ENCODE measurements at regions not wholly inside any gene's neighbourhood (a gene's known extent, or its start where the extent isn't known, plus 50 kb on each side); places are given as distances from the start of the nearest gene placed in this dataset.

DNA sequence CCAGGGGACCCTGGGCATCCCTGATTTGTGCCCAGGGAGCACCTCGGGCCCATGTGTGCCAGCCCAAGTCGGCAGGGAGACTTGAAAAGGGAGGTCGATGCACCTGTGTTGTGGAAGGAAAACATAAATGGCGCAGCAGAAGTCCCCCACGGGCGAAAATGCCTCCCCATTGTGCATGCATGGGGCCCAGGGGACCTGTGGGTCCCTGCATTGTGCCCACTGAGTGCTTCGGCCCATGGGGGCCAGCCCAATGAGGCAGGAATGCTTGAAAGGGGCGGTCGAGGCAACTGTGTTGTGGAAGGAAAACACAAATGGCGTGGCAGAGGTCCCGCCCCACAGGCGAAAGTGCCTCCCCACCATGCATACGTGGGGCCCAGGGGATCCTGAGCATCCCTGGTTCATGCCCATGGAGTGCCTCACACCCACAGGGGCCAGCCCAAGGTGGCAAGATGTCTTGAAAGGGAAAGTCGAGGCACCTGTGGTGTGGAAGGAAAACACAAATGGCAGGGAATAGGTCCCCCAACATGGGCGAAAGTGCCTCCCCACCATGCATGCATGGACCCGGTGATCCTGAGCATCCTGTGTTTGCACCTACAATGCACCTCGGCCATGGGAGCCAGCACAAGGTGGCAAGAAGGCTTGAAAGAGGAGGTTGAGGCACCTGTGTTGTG, 368.0 kb downstream of the ALG10 start:
- TF ChIP-seq, protein P1, sequence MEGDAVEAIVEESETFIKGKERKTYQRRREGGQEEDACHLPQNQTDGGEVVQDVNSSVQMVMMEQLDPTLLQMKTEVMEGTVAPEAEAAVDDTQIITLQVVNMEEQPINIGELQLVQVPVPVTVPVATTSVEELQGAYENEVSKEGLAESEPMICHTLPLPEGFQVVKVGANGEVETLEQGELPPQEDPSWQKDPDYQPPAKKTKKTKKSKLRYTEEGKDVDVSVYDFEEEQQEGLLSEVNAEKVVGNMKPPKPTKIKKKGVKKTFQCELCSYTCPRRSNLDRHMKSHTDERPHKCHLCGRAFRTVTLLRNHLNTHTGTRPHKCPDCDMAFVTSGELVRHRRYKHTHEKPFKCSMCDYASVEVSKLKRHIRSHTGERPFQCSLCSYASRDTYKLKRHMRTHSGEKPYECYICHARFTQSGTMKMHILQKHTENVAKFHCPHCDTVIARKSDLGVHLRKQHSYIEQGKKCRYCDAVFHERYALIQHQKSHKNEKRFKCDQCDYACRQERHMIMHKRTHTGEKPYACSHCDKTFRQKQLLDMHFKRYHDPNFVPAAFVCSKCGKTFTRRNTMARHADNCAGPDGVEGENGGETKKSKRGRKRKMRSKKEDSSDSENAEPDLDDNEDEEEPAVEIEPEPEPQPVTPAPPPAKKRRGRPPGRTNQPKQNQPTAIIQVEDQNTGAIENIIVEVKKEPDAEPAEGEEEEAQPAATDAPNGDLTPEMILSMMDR (IDR thresholded peaks at IDR 0.05; ENCODE audit: low read depth, low read length): no peak
- no peak overlapping the region for H3K4me3 ChIP-seq (ENCODE audit: low read depth, low read length)
- in situ Hi-C loops (cut with HindIII; ENCODE audit: low sequenced_read_pairs): no loop called here
- DNase-seq (ENCODE audit: low read depth, low spot score): no peak

DNA sequence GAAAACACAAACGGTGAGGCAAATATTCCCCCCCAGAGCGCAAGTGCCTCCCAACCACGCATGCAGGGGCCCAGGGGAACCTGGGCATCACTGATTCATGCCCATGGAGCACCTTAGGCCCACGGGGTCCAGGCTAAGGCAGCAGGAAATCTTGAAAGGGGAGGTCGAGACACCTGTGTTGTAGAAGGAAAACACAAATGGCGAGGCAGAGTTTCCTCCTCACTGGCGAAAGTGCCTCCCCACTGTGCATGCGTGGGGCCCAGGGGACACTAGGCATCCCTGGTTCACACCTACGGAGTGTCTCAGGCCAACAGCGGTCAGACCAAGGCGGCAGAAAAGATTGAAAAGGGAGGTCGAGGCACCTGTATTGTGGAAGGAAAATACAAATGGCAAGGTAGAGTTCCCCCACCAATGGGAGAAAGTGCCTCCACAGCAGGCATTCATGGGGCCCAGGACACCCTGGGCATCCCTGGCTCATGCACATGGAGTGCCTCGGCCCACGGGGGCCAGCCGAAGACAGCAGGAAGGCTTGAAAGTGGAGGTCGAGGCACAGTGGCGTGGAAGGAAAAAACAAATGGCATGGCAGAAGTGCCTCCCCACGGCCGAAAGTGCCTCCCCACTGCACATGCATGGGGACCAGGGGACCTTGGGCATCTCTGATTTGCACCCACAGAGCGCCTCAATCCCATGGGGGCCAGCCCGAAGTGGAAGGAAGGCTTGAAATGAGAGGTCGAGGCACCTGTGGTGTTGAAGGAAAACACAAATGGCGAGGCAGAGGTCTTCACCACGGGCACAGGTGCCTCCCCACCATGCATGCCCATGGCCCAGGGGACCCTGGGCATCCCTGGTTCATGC, 368.8 kb downstream of the ALG10 start:
- in situ Hi-C loops (cut with HindIII; ENCODE audit: low sequenced_read_pairs): no loop called here
- no peak for DNase-seq (ENCODE audit: low read depth, low spot score)
- TF ChIP-seq, protein P1 (IDR thresholded peaks at IDR 0.05; ENCODE audit: low read depth, low read length): no peak
- H3K4me3 ChIP-seq (ENCODE audit: low read depth, low read length): no peak overlapping the region

DNA sequence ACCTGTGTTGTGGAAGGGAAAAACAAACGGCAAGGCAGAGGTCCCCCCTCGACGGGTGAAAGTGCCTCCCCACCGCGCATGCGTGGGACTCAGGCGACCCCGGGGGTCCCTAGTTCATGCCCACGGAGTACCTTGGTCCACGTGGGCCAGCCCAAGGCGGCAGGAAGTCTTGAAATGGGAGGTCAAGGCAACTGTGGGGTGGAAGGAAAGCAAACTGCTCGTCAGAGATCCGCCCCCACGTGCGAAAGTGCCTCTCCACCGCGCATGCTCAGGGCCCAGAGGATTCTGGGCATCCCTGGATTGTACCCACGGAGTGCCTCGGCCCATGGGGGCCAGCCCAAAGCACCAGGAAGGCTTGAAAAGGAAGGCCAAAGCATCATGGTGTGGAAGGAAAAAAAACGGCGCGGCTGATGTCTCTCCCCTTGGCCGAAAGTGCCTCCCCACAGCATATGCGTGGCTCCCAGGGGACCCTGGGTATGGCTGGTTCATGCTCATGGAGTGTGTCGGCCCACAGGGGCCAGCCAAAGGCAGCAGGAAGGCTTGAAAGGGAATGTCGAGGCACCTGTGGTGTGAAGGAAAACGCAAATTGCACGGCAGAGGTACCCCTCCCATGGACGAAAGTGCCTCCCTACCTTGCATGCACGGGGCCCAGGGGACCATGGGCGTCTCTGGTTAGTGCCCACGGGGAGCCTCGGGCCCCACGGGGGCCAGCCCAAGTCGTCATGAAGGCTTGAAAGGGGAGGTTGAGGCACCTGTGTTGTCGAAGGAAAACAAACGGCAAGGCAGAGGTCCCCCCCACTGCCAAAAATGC, 369.7 kb downstream of the ALG10 start:
- in situ Hi-C loops (cut with HindIII; ENCODE audit: low sequenced_read_pairs): no loop called here
- no peak overlapping the region for H3K4me3 ChIP-seq (ENCODE audit: low read depth, low read length)
- no peak for DNase-seq (ENCODE audit: low read depth, low spot score)
- TF ChIP-seq, protein P1 (IDR thresholded peaks at IDR 0.05; ENCODE audit: low read depth, low read length): no peak

- no peak overlapping the region for H3K4me3 ChIP-seq (ENCODE audit: low read depth, low read length)
- DNase-seq (ENCODE audit: low read depth, low spot score): no peak
- TF ChIP-seq, protein P1 (IDR thresholded peaks at IDR 0.05; ENCODE audit: low read depth, low read length): no peak
- in situ Hi-C loops (cut with HindIII; ENCODE audit: low sequenced_read_pairs): no loop called here
Measured at GRCh38 chr12:34392741-34393085, 370.4 kb downstream of the ALG10 start.

DNA sequence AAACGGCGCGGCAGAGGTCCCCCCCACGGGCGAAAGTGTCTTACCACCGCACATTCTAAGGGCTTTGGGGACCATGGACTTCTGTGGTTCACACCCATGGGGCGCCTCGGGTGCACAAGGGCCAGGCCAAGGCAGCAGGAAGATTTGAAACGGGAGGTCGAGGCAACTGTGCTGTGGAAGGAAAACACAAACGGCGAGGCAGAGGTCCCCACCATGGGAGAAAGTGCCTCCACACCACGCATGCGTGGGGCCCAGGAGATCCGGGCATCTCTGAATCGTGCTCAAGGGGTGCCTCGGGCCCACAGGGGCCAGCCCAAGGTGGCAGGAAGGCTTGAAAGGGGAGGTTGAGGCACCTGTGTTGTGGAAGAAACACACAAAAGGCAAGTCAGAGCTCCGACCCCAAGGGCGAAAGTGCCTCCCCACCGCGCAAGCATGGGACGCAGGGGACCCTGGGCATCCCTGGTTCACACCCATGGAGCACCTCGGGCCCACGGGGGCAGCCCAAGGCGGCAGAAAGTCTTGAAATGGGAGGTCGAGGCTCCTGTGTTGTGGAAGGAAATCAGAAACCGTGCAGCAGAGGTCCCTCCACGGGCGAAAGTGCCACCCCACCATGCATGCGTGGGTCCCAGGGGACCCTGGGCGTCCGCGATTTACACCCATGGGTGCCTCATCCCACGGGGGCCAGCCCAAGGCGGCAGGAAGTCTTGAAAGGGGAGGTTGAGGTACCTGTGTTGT, 371.0 kb downstream of the ALG10 start:
- in situ Hi-C loops (cut with HindIII; ENCODE audit: low sequenced_read_pairs): no loop called here
- H3K4me3 ChIP-seq (ENCODE audit: low read depth, low read length): no peak overlapping the region
- no peak for DNase-seq (ENCODE audit: low read depth, low spot score)
- TF ChIP-seq, protein P1 (IDR thresholded peaks at IDR 0.05; ENCODE audit: low read depth, low read length): no peak

DNA sequence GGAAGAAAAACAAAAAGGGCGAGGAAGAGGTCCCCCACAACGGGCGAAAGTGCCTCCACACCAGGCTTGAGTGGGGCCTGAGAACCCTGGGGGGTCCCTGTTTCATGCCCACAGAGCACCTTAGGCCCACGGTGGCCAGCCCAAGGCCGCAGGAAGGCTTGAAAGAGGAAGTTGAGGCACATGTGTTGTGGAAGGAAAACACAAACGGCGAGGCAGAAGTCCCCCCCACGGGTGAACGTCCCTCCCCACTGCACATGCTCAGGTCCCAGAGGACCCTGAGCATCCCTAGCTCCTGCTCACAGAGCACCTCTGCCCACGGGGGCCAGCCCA, 371.5 kb downstream of the ALG10 start:
- in situ Hi-C loops (cut with HindIII; ENCODE audit: low sequenced_read_pairs): no loop called here
- TF ChIP-seq, protein P1 (IDR thresholded peaks at IDR 0.05; ENCODE audit: low read depth, low read length): no peak
- no peak for DNase-seq (ENCODE audit: low read depth, low spot score)
- no peak overlapping the region for H3K4me3 ChIP-seq (ENCODE audit: low read depth, low read length)

All from astrocyte of the spinal cord (primary cell).